Progenitor cell of endocrine pancreas (in vitro differentiated cells): ENCODE measurements at regions not wholly inside any gene's neighbourhood (a gene's known extent, or its start where the extent isn't known, plus 50 kb on each side); places are given as distances from the start of the nearest gene placed in this dataset.
"Not testable (repeated sequence)": the region's sequence is repeated elsewhere in the genome, so short reads cannot be mapped to it uniquely, and the experiment has no call there.

Source experiments
- DNase-seq: peaks from one replicate; pipeline ENCODE4 v3.0.0; 2021; ENCODE audit warnings: low spot score; ENCODE audit not compliant: unreplicated experiment
- H3K27ac Mint-ChIP-seq: 2 replicates; pipeline ENCODE4 v1.8.0; 2021; ENCODE audit warnings: mild to moderate bottlenecking, moderate library complexity, mixed read lengths
- H3K27me3 Mint-ChIP-seq: 2 replicates; pipeline ENCODE4 v1.8.0; 2021; ENCODE audit warnings: mixed read lengths
- H3K36me3 Mint-ChIP-seq: 2 replicates; pipeline ENCODE4 v1.8.0; 2022; ENCODE audit warnings: mixed read lengths; ENCODE audit not compliant: insufficient read depth
- H3K4me1 Mint-ChIP-seq: 2 replicates; pipeline ENCODE4 v1.8.0; 2021; ENCODE audit warnings: low read depth, mixed read lengths
- H3K4me3 Mint-ChIP-seq: 2 replicates; pipeline ENCODE4 v1.8.0; 2021; ENCODE audit warnings: low read depth, mild to moderate bottlenecking, moderate library complexity, mixed read lengths
- H3K9me3 Mint-ChIP-seq: 2 replicates; pipeline ENCODE4 v1.8.0; 2021; ENCODE audit warnings: low read depth, mixed read lengths
- TF ChIP-seq, protein P1 (sequence below): fragments of 200-600 bp; sonication (generic); IDR thresholded peaks from one replicate; pipeline ENCODE4 v1.5.0; 2021; ENCODE audit warnings: antibody characterized with exemption, mild to moderate bottlenecking; ENCODE audit not compliant: unreplicated experiment

DNA sequence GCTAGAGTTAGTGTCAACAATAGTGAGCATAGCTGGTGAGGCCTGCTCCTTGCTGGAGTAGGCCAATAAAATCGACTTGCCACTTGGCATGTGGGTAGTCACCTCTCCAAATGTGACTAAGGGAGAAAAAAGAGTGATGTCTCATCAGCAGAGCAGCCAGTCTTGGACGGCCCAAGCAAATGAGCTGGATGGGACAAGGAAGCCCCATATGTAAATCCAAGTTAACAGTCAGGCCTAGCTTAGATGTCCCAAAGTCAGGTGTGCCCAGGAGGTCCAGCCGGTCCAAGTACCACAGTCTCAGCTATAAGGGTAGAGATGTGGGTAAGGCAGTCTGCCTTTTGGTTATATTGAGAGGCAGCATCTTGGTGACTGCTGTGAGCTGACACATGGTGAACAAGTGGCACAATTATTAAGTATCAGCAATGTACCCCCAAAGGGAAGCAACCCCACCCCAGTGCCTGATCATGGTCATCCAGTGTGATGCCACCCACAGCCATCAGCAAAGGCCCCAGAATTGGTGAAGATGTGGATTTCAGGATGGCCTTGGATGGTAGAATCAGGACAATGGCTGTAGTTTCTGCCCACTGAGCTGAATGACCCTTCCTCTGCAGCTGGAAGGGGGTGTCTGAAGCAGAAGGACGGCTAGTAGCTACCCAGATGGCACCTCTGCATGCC is 83.4 kb downstream of the TNFRSF13B start:
- Mint-ChIP-seq H3K4me1 (no peaks in the 10 kb centered on the region), H3K27me3 (peaks cover 4% of the 10 kb centered on the region), H3K4me3 (no peak overlapping the region), H3K27ac (no peak overlapping the region), H3K9me3 (no peaks in the 10 kb centered on the region), H3K36me3 (no peaks in the 10 kb centered on the region)
- TF ChIP-seq, protein P1, sequence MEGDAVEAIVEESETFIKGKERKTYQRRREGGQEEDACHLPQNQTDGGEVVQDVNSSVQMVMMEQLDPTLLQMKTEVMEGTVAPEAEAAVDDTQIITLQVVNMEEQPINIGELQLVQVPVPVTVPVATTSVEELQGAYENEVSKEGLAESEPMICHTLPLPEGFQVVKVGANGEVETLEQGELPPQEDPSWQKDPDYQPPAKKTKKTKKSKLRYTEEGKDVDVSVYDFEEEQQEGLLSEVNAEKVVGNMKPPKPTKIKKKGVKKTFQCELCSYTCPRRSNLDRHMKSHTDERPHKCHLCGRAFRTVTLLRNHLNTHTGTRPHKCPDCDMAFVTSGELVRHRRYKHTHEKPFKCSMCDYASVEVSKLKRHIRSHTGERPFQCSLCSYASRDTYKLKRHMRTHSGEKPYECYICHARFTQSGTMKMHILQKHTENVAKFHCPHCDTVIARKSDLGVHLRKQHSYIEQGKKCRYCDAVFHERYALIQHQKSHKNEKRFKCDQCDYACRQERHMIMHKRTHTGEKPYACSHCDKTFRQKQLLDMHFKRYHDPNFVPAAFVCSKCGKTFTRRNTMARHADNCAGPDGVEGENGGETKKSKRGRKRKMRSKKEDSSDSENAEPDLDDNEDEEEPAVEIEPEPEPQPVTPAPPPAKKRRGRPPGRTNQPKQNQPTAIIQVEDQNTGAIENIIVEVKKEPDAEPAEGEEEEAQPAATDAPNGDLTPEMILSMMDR = no peak
- no peak for DNase-seq

DNA sequence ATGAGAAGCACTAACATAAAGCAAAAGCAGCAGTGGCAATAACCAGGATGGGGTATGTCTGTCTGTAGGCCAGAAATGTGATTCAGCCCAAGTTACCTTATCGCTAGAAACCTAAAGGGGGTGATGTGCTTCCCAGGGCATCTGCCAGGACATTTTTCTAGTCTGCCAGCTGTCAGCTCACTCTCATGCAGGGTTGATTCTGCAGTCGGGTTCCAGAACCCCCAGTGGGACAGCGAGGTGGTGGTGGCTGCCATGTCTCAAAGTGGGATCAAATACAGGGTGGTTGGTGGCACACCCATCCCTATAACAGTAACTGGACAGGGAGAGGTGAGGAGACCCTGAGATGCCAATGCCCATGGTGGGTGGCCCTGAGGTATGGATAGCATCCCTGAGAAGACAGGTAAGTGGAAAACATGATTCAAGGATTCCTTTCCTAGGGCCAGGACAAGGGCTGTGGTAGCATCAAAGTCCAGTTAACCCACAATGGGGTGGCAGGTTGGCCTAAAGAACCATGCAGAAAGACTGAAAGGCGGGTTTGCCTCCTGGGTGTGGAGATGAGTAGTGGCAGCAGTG is 84.3 kb downstream of the TNFRSF13B start:
- TF ChIP-seq, protein P1 = no peak
- H3K36me3 Mint-ChIP-seq = no peaks in the 10 kb centered on the region
- H3K4me1 Mint-ChIP-seq = no peaks in the 10 kb centered on the region
- H3K27me3 Mint-ChIP-seq = peaks cover 4% of the 10 kb centered on the region
- H3K27ac Mint-ChIP-seq = no peak overlapping the region
- DNase-seq = no peak
- no peak overlapping the region for H3K4me3 Mint-ChIP-seq
- H3K9me3 Mint-ChIP-seq = no peaks in the 10 kb centered on the region

DNA sequence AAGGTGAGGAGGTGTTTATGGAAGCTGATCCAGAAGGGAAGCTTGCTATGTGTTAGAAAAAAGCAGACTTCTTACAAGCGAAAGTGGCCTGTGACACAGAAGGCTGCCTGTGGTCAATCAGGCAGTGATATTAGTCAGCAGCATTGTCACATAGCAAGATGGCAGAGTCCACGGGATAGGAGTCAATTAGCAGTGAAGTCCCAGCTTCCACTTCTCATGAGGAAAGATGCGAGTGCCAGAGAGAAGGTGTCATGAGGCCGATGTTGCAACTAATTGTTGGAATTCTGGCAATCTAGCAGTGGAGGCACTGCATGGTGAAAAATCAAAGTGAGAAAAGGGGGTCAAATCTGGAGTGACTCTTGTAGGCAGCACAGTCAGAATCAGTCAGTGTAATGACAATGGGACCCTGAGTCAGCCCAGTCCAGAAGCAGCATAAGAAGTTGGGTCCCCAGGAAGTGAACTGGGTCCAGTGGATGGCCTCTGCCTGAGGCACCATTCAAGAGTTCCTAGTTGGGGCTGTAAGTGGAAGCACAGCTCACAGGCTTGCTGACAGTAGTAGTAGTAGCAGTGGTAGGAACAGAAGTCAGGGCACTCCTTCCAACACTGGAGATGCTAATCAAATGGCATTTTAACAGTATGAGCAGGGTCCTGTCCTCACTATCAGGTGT is 85.1 kb downstream of the TNFRSF13B start:
- H3K27me3 Mint-ChIP-seq = peaks cover 4% of the 10 kb centered on the region
- no peak overlapping the region for H3K4me3 Mint-ChIP-seq
- no peaks in the 10 kb centered on the region for H3K36me3 Mint-ChIP-seq
- DNase-seq = no peak
- no peak overlapping the region for H3K27ac Mint-ChIP-seq
- TF ChIP-seq, protein P1 = no peak
- no peaks in the 10 kb centered on the region for H3K4me1 Mint-ChIP-seq
- no peaks in the 10 kb centered on the region for H3K9me3 Mint-ChIP-seq

DNA sequence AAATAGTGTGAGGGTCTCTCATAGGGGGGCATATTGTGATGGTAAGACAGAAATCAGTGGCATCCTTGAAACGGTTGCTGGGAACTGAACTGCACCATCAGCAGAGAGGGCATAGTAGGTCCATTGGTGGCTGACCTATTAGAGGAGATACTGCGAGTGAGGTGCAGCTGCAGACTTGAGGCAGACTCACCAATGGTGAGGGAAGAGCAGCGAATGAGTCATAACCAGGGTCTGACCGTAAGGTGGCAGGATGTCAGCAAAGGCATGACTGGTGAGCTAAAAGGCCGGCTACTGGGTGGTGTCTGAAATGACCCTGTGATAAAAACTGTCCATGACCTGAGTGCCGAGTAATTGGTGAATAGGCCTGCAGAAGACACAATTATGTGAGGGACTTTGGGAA is 86.7 kb downstream of the TNFRSF13B start:
- H3K27ac Mint-ChIP-seq, H3K4me3 Mint-ChIP-seq, H3K36me3 Mint-ChIP-seq, H3K9me3 Mint-ChIP-seq, H3K27me3 Mint-ChIP-seq, DNase-seq, H3K4me1 Mint-ChIP-seq: not testable (repeated sequence)

DNA sequence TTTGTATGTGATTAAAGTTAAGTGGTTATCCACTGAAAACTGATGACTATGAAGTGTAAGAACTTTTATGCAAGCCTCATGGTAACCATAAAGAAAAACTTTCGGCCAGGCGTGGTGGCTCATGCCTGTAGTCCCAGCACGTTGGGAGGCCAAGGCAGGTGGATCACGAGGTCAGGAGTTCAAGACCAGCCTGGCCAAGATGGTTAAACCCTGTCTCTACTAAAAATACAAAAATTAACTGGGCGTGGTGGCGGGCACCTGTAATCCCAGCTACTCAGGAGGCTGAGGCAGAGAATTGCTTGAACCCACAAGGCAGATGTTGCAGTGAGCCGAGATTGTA is 89.0 kb downstream of the TNFRSF13B start:
- not testable (repeated sequence) for H3K4me1 Mint-ChIP-seq, H3K4me3 Mint-ChIP-seq

DNA sequence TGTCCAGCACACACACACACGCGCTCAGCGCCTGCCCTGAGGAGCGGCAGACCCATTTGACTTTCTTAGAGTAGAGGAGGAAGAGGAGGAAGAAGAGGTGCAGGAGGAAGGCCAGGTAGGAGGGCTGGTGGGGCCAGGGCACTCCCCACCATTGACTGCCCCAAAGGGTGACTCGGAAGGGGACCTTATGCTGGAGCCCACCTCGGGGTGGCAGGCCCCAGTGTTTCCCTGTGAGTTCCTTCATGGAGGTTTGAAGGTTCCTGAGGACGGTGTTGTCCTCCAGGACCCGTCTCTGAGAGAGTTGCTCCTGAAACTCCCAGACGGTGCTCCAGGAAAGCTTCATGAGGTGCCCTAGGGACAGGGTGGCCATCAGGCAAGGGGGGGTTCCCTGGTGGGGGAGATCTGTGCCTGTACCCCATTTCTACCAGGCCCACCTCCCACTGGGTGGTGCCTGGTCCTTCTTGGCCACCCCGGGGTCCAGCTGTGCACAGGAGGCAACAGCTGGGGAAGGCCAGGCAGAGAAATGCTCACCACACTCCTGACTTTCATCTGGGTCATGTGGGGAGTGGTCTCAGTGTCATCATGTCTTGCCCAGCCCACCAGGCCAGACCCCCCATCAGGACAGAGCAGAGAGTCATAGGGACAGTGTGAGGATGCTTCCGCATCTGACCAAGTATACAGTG is 89.5 kb downstream of the TNFRSF13B start:
- DNase-seq = no peak
- Mint-ChIP-seq H3K27me3 (peaks cover 6% of the 10 kb centered on the region), H3K9me3 (peaks cover 4% of the 10 kb centered on the region), H3K4me1 (no peaks in the 10 kb centered on the region), H3K27ac (no peak overlapping the region), H3K36me3 (no peaks in the 10 kb centered on the region), H3K4me3 (no peak overlapping the region)
- TF ChIP-seq, protein P1 = no peak

More for the DNA sequence above, 89.0 kb downstream of the TNFRSF13B start:
- not testable (repeated sequence) for H3K27me3 Mint-ChIP-seq, H3K36me3 Mint-ChIP-seq, H3K9me3 Mint-ChIP-seq, DNase-seq, H3K27ac Mint-ChIP-seq
